ENCODE measurements at regions not wholly inside any gene's neighbourhood (a gene's known extent, or its start where the extent isn't known, plus 50 kb on each side); places are given as distances from the start of the nearest gene placed in this dataset.

- H3K27ac ChIP-seq, result no peak overlapping the region
- TF ChIP-seq ZFX (IDR thresholded peaks at IDR 0.05), result no peak
- TF ChIP-seq, protein P1, sequence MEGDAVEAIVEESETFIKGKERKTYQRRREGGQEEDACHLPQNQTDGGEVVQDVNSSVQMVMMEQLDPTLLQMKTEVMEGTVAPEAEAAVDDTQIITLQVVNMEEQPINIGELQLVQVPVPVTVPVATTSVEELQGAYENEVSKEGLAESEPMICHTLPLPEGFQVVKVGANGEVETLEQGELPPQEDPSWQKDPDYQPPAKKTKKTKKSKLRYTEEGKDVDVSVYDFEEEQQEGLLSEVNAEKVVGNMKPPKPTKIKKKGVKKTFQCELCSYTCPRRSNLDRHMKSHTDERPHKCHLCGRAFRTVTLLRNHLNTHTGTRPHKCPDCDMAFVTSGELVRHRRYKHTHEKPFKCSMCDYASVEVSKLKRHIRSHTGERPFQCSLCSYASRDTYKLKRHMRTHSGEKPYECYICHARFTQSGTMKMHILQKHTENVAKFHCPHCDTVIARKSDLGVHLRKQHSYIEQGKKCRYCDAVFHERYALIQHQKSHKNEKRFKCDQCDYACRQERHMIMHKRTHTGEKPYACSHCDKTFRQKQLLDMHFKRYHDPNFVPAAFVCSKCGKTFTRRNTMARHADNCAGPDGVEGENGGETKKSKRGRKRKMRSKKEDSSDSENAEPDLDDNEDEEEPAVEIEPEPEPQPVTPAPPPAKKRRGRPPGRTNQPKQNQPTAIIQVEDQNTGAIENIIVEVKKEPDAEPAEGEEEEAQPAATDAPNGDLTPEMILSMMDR (conservative IDR thresholded peaks at IDR 0.05), result no peak
Measured at GRCh38 chr2:155917380-155917779, 415.1 kb downstream of the NR4A2 start.

GRCh38 chr2:155913356-155913755 lies 419.2 kb downstream of the NR4A2 start:
- H3K27ac ChIP-seq, result no peak overlapping the region
- no peak for TF ChIP-seq ZFX (IDR thresholded peaks at IDR 0.05)
- TF ChIP-seq, protein P1 (conservative IDR thresholded peaks at IDR 0.05), result no peak

DNA sequence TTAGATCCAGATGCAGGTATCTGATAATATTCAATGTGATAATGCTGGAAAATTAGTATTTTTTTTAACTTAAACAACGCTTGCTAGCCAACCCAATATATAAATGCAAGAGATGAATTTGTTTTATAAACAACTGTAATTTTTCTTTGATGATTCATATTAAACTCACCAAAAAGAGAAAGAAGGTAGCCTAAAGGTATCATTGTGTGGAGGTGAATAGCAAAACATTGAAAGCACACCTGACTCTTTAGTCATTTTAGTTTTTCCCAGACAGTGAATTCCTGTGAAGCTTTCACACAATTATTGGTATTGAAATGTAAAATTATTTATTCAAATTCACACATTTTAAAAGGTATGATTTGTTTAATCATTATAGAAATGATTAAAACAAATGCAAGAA lies 424.0 kb downstream of the NR4A2 start:
- no peak for TF ChIP-seq ZFX (IDR thresholded peaks at IDR 0.05)
- TF ChIP-seq, protein P1 (conservative IDR thresholded peaks at IDR 0.05), result no peak
- H3K27ac ChIP-seq, result no peak overlapping the region

GRCh38 chr2:155907211-155907610 lies 425.3 kb downstream of the NR4A2 start:
- H3K27ac ChIP-seq, result no peak overlapping the region
- TF ChIP-seq, protein P1 (conservative IDR thresholded peaks at IDR 0.05), result no peak
- no peak for TF ChIP-seq ZFX (IDR thresholded peaks at IDR 0.05)

DNA sequence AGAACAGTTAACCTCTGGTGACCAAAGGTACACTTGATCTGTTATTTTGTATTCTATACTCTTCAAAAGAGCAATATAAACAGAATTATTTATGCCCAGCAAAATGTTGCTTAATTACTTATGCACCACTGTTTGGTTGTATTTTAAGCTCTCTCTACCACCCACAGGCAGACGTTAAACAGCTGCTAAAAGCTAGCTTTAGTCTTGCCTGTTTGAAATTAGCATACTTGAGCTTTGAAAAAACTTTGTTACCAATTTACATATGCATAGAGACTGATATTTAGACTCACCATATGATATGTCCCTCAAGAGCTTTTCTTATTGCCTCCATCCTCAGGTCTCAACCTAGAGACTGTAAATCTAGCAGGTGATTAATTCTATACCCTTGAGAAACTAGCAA lies 426.9 kb downstream of the NR4A2 start:
- TF ChIP-seq, protein P1 (conservative IDR thresholded peaks at IDR 0.05), result no peak
- no peak for TF ChIP-seq ZFX (IDR thresholded peaks at IDR 0.05)

DNA sequence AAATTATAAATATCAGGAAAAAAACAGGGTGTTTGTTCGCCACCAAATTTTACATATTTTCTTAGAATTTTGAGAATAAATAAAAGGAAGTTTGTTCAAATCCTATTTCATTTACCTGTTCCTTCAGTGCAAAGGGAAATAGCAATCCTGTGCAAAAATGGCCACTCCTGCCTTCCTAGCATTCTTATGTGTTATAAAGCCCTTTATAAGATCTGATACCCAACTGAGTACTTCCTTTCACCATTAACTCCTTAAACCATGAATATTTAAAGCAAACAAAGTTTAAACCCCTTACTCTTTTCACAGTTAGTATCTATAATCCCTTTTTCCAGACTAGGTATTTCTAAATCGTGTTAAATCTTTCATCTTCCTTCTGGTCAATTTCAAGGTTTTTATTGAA lies 427.8 kb downstream of the NR4A2 start:
- no peak overlapping the region for H3K27ac ChIP-seq
- TF ChIP-seq ZFX (IDR thresholded peaks at IDR 0.05), result no peak
- TF ChIP-seq, protein P1 (conservative IDR thresholded peaks at IDR 0.05), result no peak

More for the DNA sequence above, 426.9 kb downstream of the NR4A2 start:
- no peak overlapping the region for H3K27ac ChIP-seq

DNA sequence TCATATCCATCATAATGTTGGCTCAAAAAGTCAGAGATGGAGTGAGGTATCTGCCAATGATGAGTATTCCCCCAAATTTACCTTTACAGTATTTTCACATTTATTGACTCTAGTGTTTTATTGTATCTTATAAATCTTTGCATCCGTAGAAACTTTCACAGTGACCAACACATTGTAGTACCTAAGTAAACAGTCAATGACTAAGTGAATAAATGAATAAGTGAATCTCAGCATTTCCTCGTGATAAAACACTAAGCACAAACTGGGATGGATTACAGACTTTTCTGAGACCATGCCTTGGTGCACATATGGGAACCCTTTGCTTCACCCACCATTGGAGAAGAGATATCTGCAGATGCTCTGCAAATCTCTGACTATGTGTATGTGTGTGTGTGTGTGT lies 429.9 kb downstream of the NR4A2 start:
- no peak overlapping the region for H3K27ac ChIP-seq
- TF ChIP-seq, protein P1 (conservative IDR thresholded peaks at IDR 0.05), result no peak
- TF ChIP-seq ZFX (IDR thresholded peaks at IDR 0.05), result no peak

Data from C4-2B (cell line).